GM23338 (cell line): ENCODE measurements at regions not wholly inside any gene's neighbourhood (a gene's known extent, or its start where the extent isn't known, plus 50 kb on each side); places are given as distances from the start of the nearest gene placed in this dataset.

Source experiments
- CREB1 ChIP-seq: fragments of 250-450 bp; sonication (Bioruptor Pico); IDR thresholded peaks from 2 replicates; pipeline ENCODE4 v1.5.0; 2020; ENCODE audit warnings: low read depth, mild to moderate bottlenecking, moderate library complexity
- CTCF ChIP-seq, 2 experiments: fragments of 200-600 bp in 1 of 2; sonication (generic) in 1 of 2; conservative IDR thresholded peaks; 2 replicates each; pipeline versions ENCODE4 v1.5.1 to v1.6.1; 2016 to 2017; ENCODE audit warnings: antibody characterized with exemption in 2 of 2, low read depth in 2 of 2, mild to moderate bottlenecking in 2 of 2, moderate library complexity in 1 of 2
- ETS1 ChIP-seq: IDR thresholded peaks from 2 replicates; pipeline ENCODE4 v1.6.1; 2016; ENCODE audit warnings: antibody characterized with exemption
- EZH2 ChIP-seq: fragments of 200-600 bp; sonication (generic); IDR thresholded peaks from one replicate; pipeline ENCODE4 v1.8.0; 2017; ENCODE audit warnings: antibody characterized with exemption, mild to moderate bottlenecking, low read depth; ENCODE audit not compliant: unreplicated experiment
- EZH2phosphoT487 ChIP-seq: fragments of 200-600 bp; sonication (generic); IDR thresholded peaks from one replicate; pipeline ENCODE4 v1.8.1; 2018; ENCODE audit warnings: antibody characterized with exemption; ENCODE audit not compliant: unreplicated experiment
- JUNB ChIP-seq: IDR thresholded peaks from one replicate; pipeline ENCODE4 v1.6.1; 2016; ENCODE audit warnings: antibody characterized with exemption; ENCODE audit not compliant: unreplicated experiment
- NANOG ChIP-seq: IDR thresholded peaks from 2 replicates; pipeline ENCODE4 v1.6.1; 2016; ENCODE audit warnings: antibody characterized with exemption, borderline replicate concordance
- POLR2AphosphoS5 ChIP-seq: IDR thresholded peaks from 2 replicates; pipeline ENCODE4 v1.6.1; 2016; ENCODE audit warnings: antibody characterized with exemption, low read depth
- REST ChIP-seq: IDR thresholded peaks from one replicate; pipeline ENCODE4 v1.6.1; 2018; ENCODE audit warnings: antibody characterized with exemption; ENCODE audit not compliant: unreplicated experiment
- STAT1 ChIP-seq: IDR thresholded peaks from one replicate; pipeline ENCODE4 v1.6.1; 2016; ENCODE audit warnings: antibody characterized with exemption; ENCODE audit not compliant: unreplicated experiment
- ZNF114 ChIP-seq: fragments of 250-450 bp; sonication (Bioruptor Pico); IDR thresholded peaks from 2 replicates; pipeline ENCODE4 v1.5.0; 2020; ENCODE audit warnings: mild to moderate bottlenecking, moderate library complexity
- ZNF331 ChIP-seq: fragments of 250-450 bp; sonication (Bioruptor Pico); IDR thresholded peaks from 2 replicates; pipeline ENCODE4 v1.5.0; 2020; ENCODE audit warnings: low read depth, mild to moderate bottlenecking, moderate library complexity

- no peak for TF ChIP-seq POLR2AphosphoS5
- no peak for TF ChIP-seq CTCF (conservative IDR thresholded peaks at IDR 0.05; ENCODE audit: low read depth in 2 of 2)
- no peak for TF ChIP-seq EZH2
- TF ChIP-seq REST, result no peak
- TF ChIP-seq EZH2phosphoT487, result no peak
- TF ChIP-seq ETS1, result no peak
- TF ChIP-seq JUNB, result no peak
- TF ChIP-seq ZNF331 (CRISPR knock-in tag), result no peak
- no peak for TF ChIP-seq CREB1 (CRISPR knock-in tag)
- no peak for TF ChIP-seq STAT1
- TF ChIP-seq ZNF114 (CRISPR knock-in tag), result no peak
- TF ChIP-seq NANOG, result no peak
Measured at GRCh38 chr20:19047951-19048296, 164.5 kb upstream of the SLC24A3 start.
